H1 (cell line): ENCODE measurements at regions not wholly inside any gene's neighbourhood (a gene's known extent, or its start where the extent isn't known, plus 50 kb on each side); places are given as distances from the start of the nearest gene placed in this dataset.

ENCODE experiments used
- CTCF ChIA-PET: fragments of 300-600 bp; sonication (Branson Sonifier 250); formaldehyde crosslinking; loops from one replicate; lab custom pipeline; 2021; ENCODE audit not compliant: partially characterized antibody; lab: Charles Lee
- POLR2A ChIA-PET: fragments of 300-600 bp; sonication (Branson Sonifier 250); formaldehyde crosslinking; loops from one replicate; lab custom pipeline; 2021; ENCODE audit warnings: inconsistent platforms; ENCODE audit not compliant: partially characterized antibody; lab: Charles Lee
- DNase-seq, 2 experiments: peaks; one replicate each; pipeline versions ENCODE4 v3.0.0 to v3.0.0-alpha.2; 2010 to 2022; ENCODE audit warnings: low spot score in 2 of 2, low read depth in 1 of 2, mixed read lengths in 1 of 2
- FAIRE-seq: peaks from 2 replicates; lab custom pipeline; 2011; peaks lifted over from hg19 to GRCh38; lab: Jason Lieb, UNC
- H2AFZ ChIP-seq: 2 replicates; pipeline ENCODE4 v1.8.1; 2012; ENCODE audit warnings: low read length, inconsistent platforms
- H2AK5ac ChIP-seq: 2 replicates; pipeline ENCODE4 v1.6.1; 2013; ENCODE audit warnings: low read depth, low read length
- H2BK120ac ChIP-seq: replicated peaks from 2 replicates; pipeline ENCODE3; 2013; ENCODE audit warnings: low read depth, low read length, inconsistent platforms
- H2BK12ac ChIP-seq: 2 replicates; pipeline ENCODE4 v1.6.1; 2013; ENCODE audit warnings: low read depth, low read length
- H2BK15ac ChIP-seq: 2 replicates; pipeline ENCODE4 v1.6.1; 2013; ENCODE audit warnings: low read length
- H2BK20ac ChIP-seq: 2 replicates; pipeline ENCODE4 v1.6.1; 2013; ENCODE audit warnings: low read length
- H2BK5ac ChIP-seq: 2 replicates; pipeline ENCODE4 v1.6.1; 2013; ENCODE audit warnings: low read depth, low read length
- H3K14ac ChIP-seq: 2 replicates; pipeline ENCODE4 v1.6.1; 2013; ENCODE audit warnings: inconsistent platforms; ENCODE audit not compliant: insufficient read length
- H3K18ac ChIP-seq: 2 replicates; pipeline ENCODE4 v1.6.1; 2013; ENCODE audit warnings: low read length; ENCODE audit errors: extremely low read depth
- H3K23ac ChIP-seq: 2 replicates; pipeline ENCODE4 v1.6.1; 2013; ENCODE audit warnings: inconsistent platforms; ENCODE audit not compliant: insufficient read length
- H3K23me2 ChIP-seq: 2 replicates; pipeline ENCODE4 v1.6.1; 2013; ENCODE audit warnings: low read depth, low read length
- H3K27ac ChIP-seq: 2 replicates; pipeline ENCODE4 v1.6.1; 2011; ENCODE audit warnings: low read depth, low read length, inconsistent platforms
- H3K27me3 ChIP-seq, 4 experiments: replicated peaks in 1 of 4; 1 replicate in 1 of 4; 2 replicates in 3 of 4; pipeline versions ENCODE4 v1.6.1 to v1.8.1; 2011 to 2013; ENCODE audit warnings: low read length in 3 of 4, mild to moderate bottlenecking in 3 of 4, inconsistent platforms in 2 of 4, mixed read lengths in 2 of 4, moderate library complexity in 1 of 4; ENCODE audit not compliant: control insufficient read depth in 3 of 4, insufficient read depth in 3 of 4; ENCODE audit errors: extremely low read depth in 1 of 4
- H3K36me3 ChIP-seq, 4 experiments: 2 replicates each; pipeline versions ENCODE4 v1.6.1 to v1.8.1; 2011 to 2013; ENCODE audit warnings: mild to moderate bottlenecking in 4 of 4, low read length in 3 of 4, moderate library complexity in 2 of 4, control low read depth in 1 of 4, inconsistent platforms in 1 of 4; ENCODE audit not compliant: insufficient read depth in 4 of 4, control insufficient read depth in 2 of 4
- H3K4ac ChIP-seq: replicated peaks from 2 replicates; pipeline ENCODE3; 2013; ENCODE audit warnings: low read length, low read depth, mixed read lengths, inconsistent platforms; ENCODE audit not compliant: insufficient read length
- H3K4me1 ChIP-seq, 4 experiments: replicated peaks in 1 of 4; 1 replicate in 1 of 4; 2 replicates in 3 of 4; pipeline versions ENCODE4 v1.6.1 to v1.8.1; 2011 to 2013; ENCODE audit warnings: low read length in 3 of 4, inconsistent platforms in 2 of 4, mixed read lengths in 1 of 4; ENCODE audit not compliant: insufficient read depth in 4 of 4, control insufficient read depth in 3 of 4
- H3K4me2 ChIP-seq, 2 experiments: 2 replicates each; pipeline versions ENCODE4 v1.6.1 to v1.8.1; 2011 to 2013; ENCODE audit warnings: low read depth in 2 of 2, low read length in 2 of 2, control low read depth in 1 of 2, inconsistent platforms in 1 of 2, mild to moderate bottlenecking in 1 of 2; ENCODE audit not compliant: insufficient read depth in 1 of 2
- H3K4me3 ChIP-seq, 4 experiments: fragments of 200-600, 300-600 bp in 1 of 4; sonication (generic), shearing (Covaris generic), sonication (Bioruptor Twin) in 1 of 4; 2 replicates each; pipeline versions ENCODE4 v1.5.1 to v1.8.1; 2011 to 2016; ENCODE audit warnings: low read length in 4 of 4, low read depth in 3 of 4, control low read depth in 2 of 4, inconsistent platforms in 2 of 4, mild to moderate bottlenecking in 2 of 4, mixed read lengths in 1 of 4, moderate library complexity in 1 of 4; ENCODE audit not compliant: insufficient read depth in 2 of 4; ENCODE audit errors: extremely low read depth in 1 of 4
- H3K56ac ChIP-seq: replicated peaks from 2 replicates; pipeline ENCODE3; 2013; ENCODE audit warnings: low read depth, mild to moderate bottlenecking, mixed read lengths, low read length, inconsistent platforms; ENCODE audit not compliant: insufficient read length
- H3K79me1 ChIP-seq: 2 replicates; pipeline ENCODE4 v1.6.1; 2013; ENCODE audit warnings: low read depth, low read length, control low read depth
- H3K79me2 ChIP-seq, 2 experiments: 2 replicates each; pipeline versions ENCODE4 v1.6.1 to v1.8.1; 2012 to 2013; ENCODE audit warnings: low read length in 2 of 2, mild to moderate bottlenecking in 2 of 2, inconsistent platforms in 1 of 2; ENCODE audit not compliant: insufficient read depth in 2 of 2, control insufficient read depth in 1 of 2
- H3K9ac ChIP-seq, 4 experiments: replicated peaks in 1 of 4; 1 replicate in 1 of 4; 2 replicates in 3 of 4; pipeline versions ENCODE4 v1.6.1 to v1.8.1; 2011 to 2013; ENCODE audit warnings: low read depth in 3 of 4, low read length in 3 of 4, control low read depth in 2 of 4, mild to moderate bottlenecking in 2 of 4, moderate library complexity in 2 of 4, inconsistent platforms in 1 of 4; ENCODE audit errors: extremely low read depth in 1 of 4
- H3K9me3 ChIP-seq, 2 experiments: 2 replicates each; pipeline versions ENCODE4 v1.6.1 to v1.8.1; 2012 to 2013; ENCODE audit warnings: mild to moderate bottlenecking in 2 of 2, moderate library complexity in 2 of 2, control low read depth in 1 of 2, inconsistent platforms in 1 of 2, low read depth in 1 of 2, low read length in 1 of 2, mixed read lengths in 1 of 2; ENCODE audit not compliant: insufficient read depth in 2 of 2
- H4K20me1 ChIP-seq, 2 experiments: replicated peaks in 1 of 2; 2 replicates each; pipeline versions ENCODE3 to v1.8.1; 2011 to 2013; ENCODE audit warnings: inconsistent platforms in 2 of 2, low read length in 2 of 2, mild to moderate bottlenecking in 1 of 2; ENCODE audit not compliant: insufficient read depth in 2 of 2, control insufficient read depth in 1 of 2
- H4K5ac ChIP-seq: 2 replicates; pipeline ENCODE4 v1.6.1; 2013; ENCODE audit warnings: low read length, low read depth, mixed read lengths, inconsistent platforms; ENCODE audit not compliant: insufficient read length
- H4K8ac ChIP-seq: 2 replicates; pipeline ENCODE4 v1.8.0; 2013; ENCODE audit warnings: mild to moderate bottlenecking, moderate library complexity, low read length, inconsistent platforms; ENCODE audit not compliant: insufficient read depth; ENCODE audit errors: extremely low read depth
- H4K91ac ChIP-seq: replicated peaks from 2 replicates; pipeline ENCODE3; 2013; ENCODE audit warnings: low read length, mixed read lengths, inconsistent platforms; ENCODE audit not compliant: insufficient read length
- EGR1 ChIP-seq: IDR thresholded peaks from 2 replicates; pipeline ENCODE4 v1.6.1; 2011; ENCODE audit warnings: low read depth, low read length, borderline replicate concordance
- NRF1 ChIP-seq: IDR thresholded peaks from 2 replicates; pipeline ENCODE4 v1.6.1; 2011; ENCODE audit warnings: mild to moderate bottlenecking, low read depth, low read length, improper control_type of control experiment
- POU5F1 ChIP-seq: IDR thresholded peaks from 2 replicates; pipeline ENCODE4 v1.6.1; 2011; ENCODE audit warnings: low read depth, mild to moderate bottlenecking, low read length, moderate library complexity
- RAD21 ChIP-seq, 2 experiments: IDR thresholded peaks in 1 of 2; conservative IDR thresholded peaks in 1 of 2; 2 replicates each; pipeline ENCODE4 v1.6.1; 2011; ENCODE audit warnings: low read depth in 2 of 2, low read length in 2 of 2, improper control_type of control experiment in 1 of 2, inconsistent platforms in 1 of 2, mild to moderate bottlenecking in 1 of 2, moderate library complexity in 1 of 2
- RXRA ChIP-seq: IDR thresholded peaks from 2 replicates; pipeline ENCODE4 v1.6.1; 2011; ENCODE audit warnings: low read depth, mild to moderate bottlenecking, low read length, moderate library complexity; ENCODE audit not compliant: insufficient read depth
- TAF1 ChIP-seq: IDR thresholded peaks from 2 replicates; pipeline ENCODE4 v1.6.1; 2011; ENCODE audit warnings: mild to moderate bottlenecking, low read depth, low read length
- TAF7 ChIP-seq: optimal IDR thresholded peaks from 2 replicates; pipeline ENCODE3; 2011; ENCODE audit warnings: low read depth, mild to moderate bottlenecking, inconsistent platforms, low read length, moderate library complexity, borderline replicate concordance
- TBP ChIP-seq: IDR thresholded peaks from 2 replicates; pipeline ENCODE4 v1.6.1; 2011; ENCODE audit warnings: low read depth, low read length, improper control_type of control experiment
- WGBS, 2 experiments: shearing (Covaris generic) in 1 of 2; methylation state at CpG; one replicate each; pipeline versions ENCODE4 v1.1.6 to v1.1.7; 2013 to 2015; ENCODE audit warnings: low lambda C conversion rate in 2 of 2, mixed read lengths in 2 of 2, inconsistent platforms in 1 of 2, low coverage in 1 of 2, missing lambda C conversion rate in 1 of 2; ENCODE audit not compliant: insufficient replicate concordance in 2 of 2, insufficient coverage in 1 of 2, insufficient read length in 1 of 2; ENCODE audit errors: extremely low coverage in 1 of 2, missing lambda C conversion rate in 1 of 2; 5-methylcytosine and 5-hydroxymethylcytosine counted together
- TF ChIP-seq, protein P1 (sequence below): IDR thresholded peaks from 2 replicates; pipeline ENCODE4 v1.6.1; 2011; ENCODE audit warnings: low read length, improper control_type of control experiment

DNA sequence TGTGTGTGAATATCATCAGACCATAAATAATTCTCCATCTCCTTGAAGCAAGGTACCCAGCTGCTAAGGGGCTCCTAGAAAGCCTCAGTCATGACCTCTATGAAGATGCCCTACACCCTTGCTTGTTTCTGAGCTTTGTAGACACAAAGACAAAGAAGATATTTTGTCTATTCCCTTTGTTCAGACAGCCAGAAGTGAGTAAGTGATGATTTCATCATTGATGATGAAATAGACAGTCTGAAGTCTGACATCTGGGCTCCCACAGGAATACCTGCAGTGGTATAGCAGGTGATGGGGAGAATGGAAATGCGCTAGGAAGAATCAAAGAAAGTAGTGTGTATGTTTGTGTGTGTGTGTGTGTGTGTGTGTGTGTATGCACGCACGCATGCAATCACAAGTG, 82.2 kb upstream of the DPT start:
- POLR2A ChIA-PET: no interaction called here
- DNase-seq: no peak
- no peaks in the 10 kb centered on the region for H3K79me1 ChIP-seq
- 90% methylated on average over 3 of the region's 3 CpGs; no CpG with 5 or more reads in 1 of the 2 experiments for WGBS, 2 experiments
- no peak overlapping the region for H2BK120ac ChIP-seq
- H3K18ac ChIP-seq: no peak overlapping the region
- H3K27me3 ChIP-seq: no peaks in the 10 kb centered on the region
- no peak overlapping the region for H3K4ac ChIP-seq
- no peak overlapping the region for H3K9ac ChIP-seq
- H4K8ac ChIP-seq: no peak overlapping the region
- H3K23ac ChIP-seq: no peak overlapping the region
- no peak overlapping the region for H2BK12ac ChIP-seq
- H3K23me2 ChIP-seq: no peaks in the 10 kb centered on the region
- H3K14ac ChIP-seq: no peak overlapping the region
- H3K4me1 ChIP-seq: no peaks in the 10 kb centered on the region
- no peak for FAIRE-seq
- H2BK15ac ChIP-seq: no peak overlapping the region
- no peaks in the 10 kb centered on the region for H4K20me1 ChIP-seq
- H3K56ac ChIP-seq: no peak overlapping the region
- H4K5ac ChIP-seq: no peak overlapping the region
- CTCF ChIA-PET: no interaction called here
- H3K36me3 ChIP-seq: no peaks in the 10 kb centered on the region
- H3K4me2 ChIP-seq: no peak overlapping the region
- no peak overlapping the region for H2AK5ac ChIP-seq
- H3K27ac ChIP-seq: no peak overlapping the region
- no peak overlapping the region for H2AFZ ChIP-seq
- H2BK5ac ChIP-seq: no peak overlapping the region
- H3K79me2 ChIP-seq: no peaks in the 10 kb centered on the region
- no peak overlapping the region for H3K4me3 ChIP-seq
- TF ChIP-seq TBP (no peak), POU5F1 (no peak), RAD21 (IDR thresholded peaks at IDR 0.05 in 1 of 2, conservative IDR thresholded peaks at IDR 0.05 in 1 of 2; ENCODE audit: low read depth in 2 of 2, low read length in 2 of 2) (no peak), NRF1 (no peak), EGR1 (no peak), TAF1 (no peak), TAF7 (no peak), RXRA (no peak)
- TF ChIP-seq, protein P1, sequence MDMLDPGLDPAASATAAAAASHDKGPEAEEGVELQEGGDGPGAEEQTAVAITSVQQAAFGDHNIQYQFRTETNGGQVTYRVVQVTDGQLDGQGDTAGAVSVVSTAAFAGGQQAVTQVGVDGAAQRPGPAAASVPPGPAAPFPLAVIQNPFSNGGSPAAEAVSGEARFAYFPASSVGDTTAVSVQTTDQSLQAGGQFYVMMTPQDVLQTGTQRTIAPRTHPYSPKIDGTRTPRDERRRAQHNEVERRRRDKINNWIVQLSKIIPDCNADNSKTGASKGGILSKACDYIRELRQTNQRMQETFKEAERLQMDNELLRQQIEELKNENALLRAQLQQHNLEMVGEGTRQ: no peak
- no peak overlapping the region for H4K91ac ChIP-seq
- H2BK20ac ChIP-seq: no peak overlapping the region
- no peaks in the 10 kb centered on the region for H3K9me3 ChIP-seq
